Keratinocyte (primary cell): ENCODE measurements at regions not wholly inside any gene's neighbourhood (a gene's known extent, or its start where the extent isn't known, plus 50 kb on each side); places are given as distances from the start of the nearest gene placed in this dataset.

Source experiments
- DNase-seq: peaks from one replicate; pipeline ENCODE4 v3.0.0-alpha.2; 2011; ENCODE audit warnings: low read depth, missing footprints, low spot score
- FAIRE-seq: peaks from 2 replicates; lab custom pipeline; 2011; peaks lifted over from hg19 to GRCh38; lab: Jason Lieb, UNC
- H2AFZ ChIP-seq: 2 replicates; pipeline ENCODE4 v1.6.0; 2012; ENCODE audit warnings: low read length, control low read depth, inconsistent platforms; ENCODE audit not compliant: control insufficient read depth
- H3K27ac ChIP-seq: 2 replicates; pipeline ENCODE4 v1.5.1; 2011; ENCODE audit warnings: low read length; ENCODE audit not compliant: control insufficient read depth, insufficient read depth
- H3K27me3 ChIP-seq: 3 replicates; pipeline ENCODE4 v1.6.0; 2011; ENCODE audit warnings: low read length; ENCODE audit not compliant: control insufficient read depth, insufficient read depth; ENCODE audit errors: extremely low read depth
- H3K36me3 ChIP-seq, 2 experiments: 2 replicates in 1 of 2; 3 replicates in 1 of 2; pipeline ENCODE4 v1.5.1; 2011; ENCODE audit warnings: low read length in 2 of 2, mild to moderate bottlenecking in 1 of 2; ENCODE audit not compliant: control insufficient read depth in 2 of 2, insufficient read depth in 2 of 2; ENCODE audit errors: extremely low read depth in 1 of 2
- H3K4me1 ChIP-seq: 3 replicates; pipeline ENCODE4 v1.5.1; 2011; ENCODE audit warnings: low read length; ENCODE audit not compliant: control insufficient read depth, insufficient read depth; ENCODE audit errors: extremely low read depth
- H3K4me2 ChIP-seq: 3 replicates; pipeline ENCODE4 v1.6.0; 2011; ENCODE audit warnings: low read depth, low read length; ENCODE audit not compliant: control insufficient read depth, insufficient read depth; ENCODE audit errors: extremely low read depth
- H3K4me3 ChIP-seq, 3 experiments: fragments of 200-600 bp in 1 of 3; sonication (generic) in 1 of 3; 2 replicates in 2 of 3; 3 replicates in 1 of 3; pipeline ENCODE4 v1.5.1; 2011 to 2016; ENCODE audit warnings: low read length in 3 of 3, mild to moderate bottlenecking in 3 of 3, control low read depth in 2 of 3, inconsistent platforms in 1 of 3, low read depth in 1 of 3, mixed read lengths in 1 of 3, mixed run types in 1 of 3, moderate library complexity in 1 of 3; ENCODE audit not compliant: control insufficient read depth in 2 of 3, insufficient read depth in 2 of 3; ENCODE audit errors: extremely low read depth in 1 of 3
- H3K79me2 ChIP-seq: 2 replicates; pipeline ENCODE4 v1.6.0; 2012; ENCODE audit warnings: low read length; ENCODE audit not compliant: control insufficient read depth, insufficient read depth
- H3K9ac ChIP-seq: 3 replicates; pipeline ENCODE4 v1.6.0; 2011; ENCODE audit warnings: low read length; ENCODE audit not compliant: control insufficient read depth, insufficient read depth; ENCODE audit errors: extremely low read depth
- H3K9me1 ChIP-seq: 3 replicates; pipeline ENCODE4 v1.6.0; 2011; ENCODE audit warnings: low read length; ENCODE audit not compliant: control insufficient read depth, insufficient read depth; ENCODE audit errors: extremely low read depth
- H3K9me3 ChIP-seq: 2 replicates; pipeline ENCODE4 v1.5.1; 2012; ENCODE audit warnings: low read depth, low read length; ENCODE audit not compliant: control insufficient read depth
- H4K20me1 ChIP-seq: 3 replicates; pipeline ENCODE4 v1.6.0; 2011; ENCODE audit warnings: low read length; ENCODE audit not compliant: control insufficient read depth, insufficient read depth; ENCODE audit errors: extremely low read depth
- CTCF ChIP-seq, 3 experiments: IDR thresholded peaks in 1 of 3; conservative IDR thresholded peaks in 1 of 3; optimal IDR thresholded peaks in 1 of 3; 2 replicates in 2 of 3; 3 replicates in 1 of 3; pipeline versions ENCODE3 to v1.5.1; 2011; ENCODE audit warnings: low read length in 3 of 3, mild to moderate bottlenecking in 3 of 3, moderate library complexity in 2 of 3, control low read depth in 1 of 3, inconsistent platforms in 1 of 3; ENCODE audit not compliant: insufficient read depth in 2 of 3; ENCODE audit errors: extremely low read depth in 1 of 3
- EZH2 ChIP-seq: IDR thresholded peaks from one replicate; pipeline ENCODE4 v1.6.1; 2012; ENCODE audit warnings: inconsistent platforms, mild to moderate bottlenecking, low read length, moderate library complexity
- dilution Hi-C: fragments of 300-500 bp; cut with MboI; formaldehyde crosslinking; loops from one replicate; pipeline ENCODE4 v1.7.0; 2020; ENCODE audit warnings: low sequenced_read_pairs; ENCODE audit not compliant: extremely low pct_ligation_motif_present

- Histone ChIP-seq H2AFZ (no peak overlapping the region), H3K9me3 (no peaks in the 10 kb centered on the region), H3K79me2 (no peaks in the 10 kb centered on the region), H3K27ac (no peak overlapping the region), H3K4me2 (no peak overlapping the region), H3K4me1 (no peaks in the 10 kb centered on the region), H3K9me1 (no peaks in the 10 kb centered on the region), H3K4me3 (no peak overlapping the region), H3K27me3 (no peaks in the 10 kb centered on the region), H3K9ac (no peak overlapping the region), H4K20me1 (no peaks in the 10 kb centered on the region), H3K36me3 (no peaks in the 10 kb centered on the region)
- TF ChIP-seq CTCF (optimal IDR thresholded peaks at IDR 0.05 in 1 of 3, IDR thresholded peaks at IDR 0.05 in 1 of 3, conservative IDR thresholded peaks at IDR 0.05 in 1 of 3; ENCODE audit: extremely low read depth in 1 of 3, insufficient read depth in 2 of 3, low read length in 3 of 3) (no peak), EZH2 (no peak)
- DNase-seq (no peak), FAIRE-seq (no peak)
- dilution Hi-C loops: no loop called here
These were observed 66.8 kb upstream of the NT5E start for GRCh38 chr6:85383042-85383441.

- Histone ChIP-seq H3K4me2 (no peak overlapping the region), H3K27ac (no peak overlapping the region), H3K9me3 (no peaks in the 10 kb centered on the region), H2AFZ (no peak overlapping the region), H3K36me3 (no peaks in the 10 kb centered on the region), H3K79me2 (no peaks in the 10 kb centered on the region), H3K9ac (no peak overlapping the region), H3K27me3 (no peaks in the 10 kb centered on the region), H3K4me1 (no peaks in the 10 kb centered on the region), H3K9me1 (no peaks in the 10 kb centered on the region), H3K4me3 (no peak overlapping the region), H4K20me1 (no peaks in the 10 kb centered on the region)
- dilution Hi-C loops: no loop called here
- DNase-seq (no peak), FAIRE-seq (no peak)
- TF ChIP-seq CTCF (optimal IDR thresholded peaks at IDR 0.05 in 1 of 3, IDR thresholded peaks at IDR 0.05 in 1 of 3, conservative IDR thresholded peaks at IDR 0.05 in 1 of 3; ENCODE audit: extremely low read depth in 1 of 3, insufficient read depth in 2 of 3, low read length in 3 of 3): no peak
- TF ChIP-seq EZH2: no peak
These were observed 67.3 kb upstream of the NT5E start for GRCh38 chr6:85382541-85382940.
